CD4-positive, alpha-beta T cell (primary cell): ENCODE measurements at regions not wholly inside any gene's neighbourhood (a gene's known extent, or its start where the extent isn't known, plus 50 kb on each side); places are given as distances from the start of the nearest gene placed in this dataset.

Source experiments
- ATAC-seq: fragments of 200-7000 bp; cut with Tn5 transposase; one replicate; pipeline ENCODE4 v1.10.0; 2022; ENCODE audit warnings: mild to moderate bottlenecking; ENCODE audit not compliant: poor library complexity
- CTCF ChIA-PET: fragments of 350-600 bp; sonication (Branson Sonifier 250); formaldehyde crosslinking; loops from one replicate; lab custom pipeline; 2021; ENCODE audit warnings: antibody characterized with exemption, inconsistent platforms; lab: Charles Lee
- POLR2A ChIA-PET: fragments of 350-600 bp; sonication (Branson Sonifier 250); formaldehyde crosslinking; loops from one replicate; lab custom pipeline; 2021; ENCODE audit warnings: antibody characterized with exemption, inconsistent platforms; lab: Charles Lee
- DNase-seq, 14 experiments: peaks; one replicate each; pipeline ENCODE4 v3.0.0-alpha.2; 2013 to 2020; ENCODE audit warnings: mixed read lengths in 2 of 14
- H3K27ac ChIP-seq, 2 donors: one replicate each; pipeline versions ENCODE4 v1.5.1 to v1.7.0; 2013; ENCODE audit warnings: low read length in 2 of 2, low read depth in 1 of 2, mild to moderate bottlenecking in 1 of 2
- H3K27me3 ChIP-seq, 2 experiments: 1 replicate in 1 of 2; 2 replicates in 1 of 2; pipeline versions ENCODE4 v1.6.1 to v1.7.0; 2013; ENCODE audit warnings: low read length in 2 of 2, control low read depth in 1 of 2, mild to moderate bottlenecking in 1 of 2, moderate library complexity in 1 of 2; ENCODE audit not compliant: insufficient read depth in 2 of 2, control insufficient read depth in 1 of 2
- H3K36me3 ChIP-seq: one replicate; pipeline ENCODE4 v1.6.1; 2013; ENCODE audit warnings: low read length, control low read depth; ENCODE audit not compliant: insufficient read depth
- H3K4me1 ChIP-seq: one replicate; pipeline ENCODE4 v1.6.1; 2013; ENCODE audit warnings: low read length, control low read depth; ENCODE audit not compliant: insufficient read depth
- H3K4me3 ChIP-seq: one replicate; pipeline ENCODE4 v1.5.1; 2013; ENCODE audit warnings: mild to moderate bottlenecking, low read length, moderate library complexity
- H3K9me3 ChIP-seq, 2 experiments: 1 replicate in 1 of 2; 2 replicates in 1 of 2; pipeline versions ENCODE4 v1.6.1 to v1.7.0; 2013; ENCODE audit warnings: low read length in 2 of 2, mild to moderate bottlenecking in 2 of 2, control low read depth in 1 of 2, moderate library complexity in 1 of 2; ENCODE audit not compliant: control insufficient read depth in 1 of 2, insufficient read depth in 1 of 2
- H3K27ac Mint-ChIP-seq: one replicate; pipeline ENCODE4 v1.8.0; 2020; ENCODE audit warnings: mixed read lengths
- H3K27me3 Mint-ChIP-seq: one replicate; pipeline ENCODE4 v1.8.0; 2021; ENCODE audit warnings: mixed read lengths
- H3K36me3 Mint-ChIP-seq: one replicate; pipeline ENCODE4 v1.8.0; 2021; ENCODE audit warnings: low read depth, mixed read lengths
- H3K4me1 Mint-ChIP-seq: one replicate; pipeline ENCODE4 v1.8.0; 2021; ENCODE audit warnings: low read depth, mixed read lengths
- H3K4me3 Mint-ChIP-seq: one replicate; pipeline ENCODE4 v1.8.0; 2020; ENCODE audit warnings: mild to moderate bottlenecking, mixed read lengths
- H3K9me3 Mint-ChIP-seq: one replicate; pipeline ENCODE4 v1.8.0; 2020; ENCODE audit warnings: mixed read lengths
- intact Hi-C, 2 experiments: fragments of 100-400 bp; cut with DNase I in 1 of 2; cut with micrococcal nuclease in 1 of 2; formaldehyde crosslinking; loops; one replicate each; pipeline versions ENCODE4 v1.15.1 to v1.9.0; 2023 to 2025; cut with DNase I, micrococcal nuclease
- TF ChIP-seq, protein P1 (sequence below): fragments of 200-600 bp; IDR thresholded peaks from one replicate; pipeline ENCODE4 v1.8.0; 2022; ENCODE audit warnings: antibody characterized with exemption, mild to moderate bottlenecking

DNA sequence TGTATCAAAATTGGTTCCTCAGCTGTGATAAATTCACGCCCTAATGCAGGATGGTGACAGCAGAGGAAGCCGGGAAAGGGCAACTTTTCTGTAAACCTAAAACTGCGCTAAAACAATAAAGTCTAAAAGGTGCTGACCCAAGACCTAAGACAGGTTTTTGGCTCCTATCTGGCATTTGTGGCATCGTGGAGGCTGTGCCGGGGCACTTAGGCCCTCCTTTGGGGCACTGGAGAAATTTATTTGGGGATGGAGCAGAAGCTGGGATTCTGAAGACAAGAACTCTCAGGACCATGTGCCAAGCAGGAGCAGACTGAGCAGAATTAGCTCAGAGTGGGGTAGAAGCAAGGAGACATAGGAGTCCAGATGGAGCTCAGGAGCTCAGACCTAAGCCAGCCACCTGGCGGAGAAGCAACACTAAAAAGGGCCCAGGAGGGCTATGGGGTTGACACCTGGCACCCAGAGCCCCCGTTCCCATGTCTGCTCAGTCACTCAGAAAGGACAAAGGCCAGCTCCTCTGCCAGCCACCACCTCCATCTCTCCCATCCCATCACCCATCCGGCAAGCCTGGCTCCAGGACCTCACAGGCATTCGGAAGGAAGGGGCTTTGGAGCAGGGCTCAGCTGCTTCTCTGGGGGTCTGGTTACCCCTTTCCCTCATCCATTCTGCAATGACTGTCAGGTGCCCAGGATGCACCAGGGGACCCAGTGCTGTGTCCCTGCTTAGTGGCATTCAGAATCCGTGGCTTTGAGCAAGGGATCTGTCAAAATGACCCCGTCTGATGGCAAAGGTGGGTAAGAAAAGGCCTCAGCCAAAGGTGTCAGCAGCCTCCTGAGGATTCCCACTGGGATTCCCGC lies 347.7 kb downstream of the NPHP4 start:
- H3K9me3 ChIP-seq = peaks cover 0 to 23% of the 10 kb centered on the region in 2 experiments
- ATAC-seq (no peak), DNase-seq (no peak)
- H3K4me1 Mint-ChIP-seq = no peaks in the 10 kb centered on the region
- H3K27ac Mint-ChIP-seq = no peak overlapping the region
- POLR2A ChIA-PET = no interaction called here
- H3K4me3 ChIP-seq = no peak overlapping the region
- peaks cover 6% of the 10 kb centered on the region in 2 experiments for H3K27me3 ChIP-seq
- TF ChIP-seq, protein P1, sequence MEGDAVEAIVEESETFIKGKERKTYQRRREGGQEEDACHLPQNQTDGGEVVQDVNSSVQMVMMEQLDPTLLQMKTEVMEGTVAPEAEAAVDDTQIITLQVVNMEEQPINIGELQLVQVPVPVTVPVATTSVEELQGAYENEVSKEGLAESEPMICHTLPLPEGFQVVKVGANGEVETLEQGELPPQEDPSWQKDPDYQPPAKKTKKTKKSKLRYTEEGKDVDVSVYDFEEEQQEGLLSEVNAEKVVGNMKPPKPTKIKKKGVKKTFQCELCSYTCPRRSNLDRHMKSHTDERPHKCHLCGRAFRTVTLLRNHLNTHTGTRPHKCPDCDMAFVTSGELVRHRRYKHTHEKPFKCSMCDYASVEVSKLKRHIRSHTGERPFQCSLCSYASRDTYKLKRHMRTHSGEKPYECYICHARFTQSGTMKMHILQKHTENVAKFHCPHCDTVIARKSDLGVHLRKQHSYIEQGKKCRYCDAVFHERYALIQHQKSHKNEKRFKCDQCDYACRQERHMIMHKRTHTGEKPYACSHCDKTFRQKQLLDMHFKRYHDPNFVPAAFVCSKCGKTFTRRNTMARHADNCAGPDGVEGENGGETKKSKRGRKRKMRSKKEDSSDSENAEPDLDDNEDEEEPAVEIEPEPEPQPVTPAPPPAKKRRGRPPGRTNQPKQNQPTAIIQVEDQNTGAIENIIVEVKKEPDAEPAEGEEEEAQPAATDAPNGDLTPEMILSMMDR = no peak
- no peak overlapping the region for H3K27ac ChIP-seq
- H3K36me3 ChIP-seq = no peaks in the 10 kb centered on the region
- CTCF ChIA-PET = no interaction called here
- no peaks in the 10 kb centered on the region for H3K9me3 Mint-ChIP-seq
- no peaks in the 10 kb centered on the region for H3K4me1 ChIP-seq
- no peaks in the 10 kb centered on the region for H3K36me3 Mint-ChIP-seq
- peaks cover 43% of the 10 kb centered on the region for H3K27me3 Mint-ChIP-seq
- no peak overlapping the region for H3K4me3 Mint-ChIP-seq
- intact Hi-C loops = no loop called here

DNA sequence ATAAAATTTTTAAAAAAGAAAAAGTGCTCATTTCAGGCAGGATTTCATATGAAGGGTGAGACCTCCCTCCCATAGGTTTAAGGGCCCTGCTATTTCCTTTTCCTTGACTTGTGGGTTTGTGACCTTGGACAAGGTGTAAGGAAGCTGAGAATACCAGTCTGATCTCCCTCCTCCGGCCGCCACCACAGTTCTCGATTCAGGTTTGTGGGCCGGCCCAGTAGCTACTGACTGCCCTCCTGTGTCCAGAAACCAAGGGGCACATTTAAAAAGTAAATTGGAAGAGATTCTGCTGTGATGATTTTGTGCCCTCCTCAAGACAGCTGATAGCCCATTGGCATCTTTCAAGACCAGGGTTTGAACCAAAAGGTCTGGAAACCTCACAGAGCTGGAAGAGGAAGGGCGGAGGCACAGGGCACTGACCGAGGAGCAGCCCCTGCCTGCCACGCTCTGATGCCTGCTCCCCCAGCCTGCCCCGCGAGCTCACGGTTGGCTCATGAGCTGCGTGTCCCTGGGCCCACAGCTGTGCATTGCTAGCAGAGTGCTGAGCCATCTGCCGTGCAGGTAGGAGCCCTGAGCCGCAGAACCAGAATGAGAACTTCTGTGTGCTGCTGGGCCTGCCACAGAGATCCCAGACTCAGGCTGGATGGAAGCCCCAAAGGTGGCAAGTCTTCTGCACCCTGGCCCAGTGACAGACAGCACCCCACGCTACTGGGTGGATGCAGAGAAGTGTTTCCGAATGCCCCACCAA lies 348.7 kb downstream of the NPHP4 start:
- Histone ChIP-seq H3K36me3 (no peaks in the 10 kb centered on the region), H3K27ac (no peak overlapping the region), H3K4me1 (no peaks in the 10 kb centered on the region), H3K27me3 (peaks cover 0 to 6% of the 10 kb centered on the region in 2 experiments), H3K9me3 (peaks cover 0 to 23% of the 10 kb centered on the region in 2 experiments), H3K4me3 (no peak overlapping the region)
- ChIA-PET CTCF (no interaction called here), POLR2A (no interaction called here)
- ATAC-seq (no peak), DNase-seq (no peak)
- H3K36me3 Mint-ChIP-seq = no peaks in the 10 kb centered on the region
- no peak overlapping the region for H3K4me3 Mint-ChIP-seq
- H3K9me3 Mint-ChIP-seq = no peaks in the 10 kb centered on the region
- TF ChIP-seq, protein P1 = no peak
- intact Hi-C loops = no loop called here
- H3K27me3 Mint-ChIP-seq = peaks cover 42% of the 10 kb centered on the region
- no peak overlapping the region for H3K27ac Mint-ChIP-seq
- H3K4me1 Mint-ChIP-seq = no peaks in the 10 kb centered on the region

DNA sequence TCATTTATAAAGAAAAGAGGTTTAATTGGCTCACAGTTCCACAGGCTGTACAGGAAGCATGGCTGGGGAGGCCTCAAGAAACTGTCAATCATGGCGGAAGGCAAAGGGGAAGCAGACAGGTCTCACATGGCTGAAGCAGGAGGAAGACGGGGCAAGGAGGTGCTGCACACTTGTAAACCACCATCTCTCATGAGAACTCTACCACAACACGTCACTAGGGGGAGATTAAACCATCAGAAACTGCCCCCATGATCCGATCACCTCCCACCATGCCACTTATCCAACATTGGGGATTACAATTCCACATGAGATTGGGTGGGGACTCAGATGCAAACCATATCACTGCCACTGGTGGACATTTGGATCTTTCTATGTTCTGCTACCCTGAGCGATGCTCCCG lies 351.4 kb downstream of the NPHP4 start:
- H3K27me3 Mint-ChIP-seq = peaks cover 53% of the 10 kb centered on the region
- Histone ChIP-seq H3K4me1 (no peaks in the 10 kb centered on the region), H3K36me3 (no peaks in the 10 kb centered on the region), H3K4me3 (no peak overlapping the region), H3K9me3 (peaks cover 0 to 13% of the 10 kb centered on the region in 2 experiments), H3K27ac (no peak overlapping the region), H3K27me3 (peaks cover 4 to 16% of the 10 kb centered on the region in 2 experiments)
- ATAC-seq (no peak), DNase-seq (peak in 1 of 14 experiments; percentile 37)
- POLR2A ChIA-PET = no interaction called here
- TF ChIP-seq, protein P1 = no peak
- no peak overlapping the region for H3K27ac Mint-ChIP-seq
- H3K4me3 Mint-ChIP-seq = no peak overlapping the region
- intact Hi-C loops = no loop called here
- CTCF ChIA-PET = no interaction called here
- no peaks in the 10 kb centered on the region for H3K4me1 Mint-ChIP-seq
- no peaks in the 10 kb centered on the region for H3K36me3 Mint-ChIP-seq
- peaks cover 4% of the 10 kb centered on the region for H3K9me3 Mint-ChIP-seq
